Smooth muscle cell (in vitro differentiated cells): ENCODE measurements at regions not wholly inside any gene's neighbourhood (a gene's known extent, or its start where the extent isn't known, plus 50 kb on each side); places are given as distances from the start of the nearest gene placed in this dataset.

Experiments used
- DNase-seq: peaks from one replicate; lab custom pipeline; 2025; ENCODE audit not compliant: unreplicated experiment; lab: John Stamatoyannopoulos, UW
- H2AFZ ChIP-seq: fragments of 200-600 bp; sonication (generic); 2 replicates; pipeline ENCODE4 v1.6.0; 2016; ENCODE audit warnings: antibody characterized with exemption, low read depth, mild to moderate bottlenecking
- H3F3A ChIP-seq: fragments of 200-600 bp; sonication (generic); 2 replicates; pipeline ENCODE4 v1.6.0; 2017; ENCODE audit warnings: antibody characterized with exemption, low read depth
- H3K27ac ChIP-seq: fragments of 200-600 bp; sonication (generic); 2 replicates; pipeline ENCODE4 v1.5.1; 2016; ENCODE audit warnings: low read depth, mild to moderate bottlenecking
- H3K27me3 ChIP-seq: fragments of 200-600 bp; sonication (generic); 2 replicates; pipeline ENCODE4 v1.6.1; 2016; ENCODE audit warnings: low read depth, mild to moderate bottlenecking
- H3K36me3 ChIP-seq: fragments of 200-600 bp; sonication (generic); 2 replicates; pipeline ENCODE4 v1.5.1; 2016; ENCODE audit warnings: low read depth
- H3K4me1 ChIP-seq: fragments of 200-600 bp; sonication (generic); 2 replicates; pipeline ENCODE4 v1.5.1; 2016; ENCODE audit warnings: low read depth
- H3K4me2 ChIP-seq: fragments of 200-600 bp; sonication (generic); 2 replicates; pipeline ENCODE4 v1.6.0; 2016; ENCODE audit warnings: mild to moderate bottlenecking
- H3K4me3 ChIP-seq: fragments of 200-600 bp; sonication (generic); 2 replicates; pipeline ENCODE4 v1.5.1; 2016; ENCODE audit warnings: mild to moderate bottlenecking
- H3K79me2 ChIP-seq: fragments of 200-600 bp; sonication (generic); 2 replicates; pipeline ENCODE4 v1.6.0; 2016; ENCODE audit warnings: low read depth, mild to moderate bottlenecking
- H3K9ac ChIP-seq: fragments of 200-600 bp; sonication (generic); 2 replicates; pipeline ENCODE4 v1.6.0; 2016; ENCODE audit warnings: low read depth
- H3K9me3 ChIP-seq: fragments of 200-600 bp; sonication (generic); replicated peaks from 2 replicates; pipeline ENCODE4 v1.5.1; 2016; ENCODE audit warnings: low read depth
- H4K20me1 ChIP-seq: fragments of 200-600 bp; sonication (generic); 2 replicates; pipeline ENCODE4 v1.6.0; 2016; ENCODE audit warnings: low read depth
- WGBS: methylation state at CpG from one replicate; pipeline ENCODE4 v1.1.7; 2016; ENCODE audit warnings: low lambda C conversion rate; 5-methylcytosine and 5-hydroxymethylcytosine counted together
- TF ChIP-seq, protein P1 (sequence below): fragments of 200-600 bp; sonication (generic); IDR thresholded peaks from 2 replicates; pipeline ENCODE4 v1.5.1; 2017; ENCODE audit warnings: borderline replicate concordance, mild to moderate bottlenecking, antibody characterized with exemption; ENCODE audit not compliant: insufficient read depth, poor library complexity, severe bottlenecking

DNA sequence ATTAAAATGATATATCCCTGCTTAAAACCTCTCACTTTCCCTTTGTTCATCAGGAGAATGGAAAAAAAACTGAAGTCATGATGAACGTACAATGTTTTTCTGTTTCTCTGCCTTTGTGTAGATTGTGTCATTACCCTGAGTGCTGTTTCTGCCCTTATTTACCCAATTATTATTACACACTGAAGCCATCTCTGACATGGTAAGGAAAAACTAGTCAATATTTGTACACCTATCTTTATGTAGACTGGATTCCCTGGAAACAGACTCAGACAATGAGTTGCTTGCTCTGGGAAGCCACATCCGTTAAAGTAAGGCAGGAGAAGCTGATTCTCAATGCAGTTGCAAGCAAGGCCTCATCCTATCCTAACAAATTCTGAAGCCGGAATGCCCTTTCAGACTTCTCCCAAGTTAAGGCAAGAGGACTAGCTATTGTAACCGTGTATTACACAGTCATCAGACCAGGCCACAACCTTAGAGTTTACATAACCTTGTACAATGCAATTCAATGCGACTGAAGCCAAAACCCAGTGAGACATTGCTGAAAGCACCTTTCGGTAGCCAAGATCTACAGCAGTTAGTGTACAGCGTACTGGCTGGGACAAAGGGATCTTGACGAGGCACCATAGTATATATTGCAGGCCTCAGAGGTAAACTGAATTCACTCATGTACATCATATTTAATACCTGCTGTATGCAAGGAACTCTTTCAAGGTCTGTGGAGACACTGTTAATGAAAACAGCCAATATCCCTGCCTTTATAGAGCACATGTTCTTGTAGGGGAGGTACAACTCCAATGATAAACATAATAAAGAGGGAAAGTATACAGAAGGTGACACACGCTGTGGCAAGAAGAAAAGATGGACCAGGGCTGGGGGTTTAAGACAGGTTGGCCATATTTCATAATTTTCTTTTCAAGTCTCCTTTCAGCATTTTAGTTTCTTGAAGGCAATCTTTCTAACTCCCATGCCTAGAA is 1040.8 kb upstream of the SEMA6D start:
- Histone ChIP-seq H3K79me2 (no peaks in the 10 kb centered on the region), H3K4me2 (no peak overlapping the region), H3K4me1 (peaks cover 4% of the 10 kb centered on the region), H3K27me3 (no peaks in the 10 kb centered on the region), H2AFZ (no peak overlapping the region), H3K4me3 (no peak overlapping the region), H3K9ac (no peak overlapping the region), H3K9me3 (no peaks in the 10 kb centered on the region), H3K27ac (no peak overlapping the region), H3F3A (no peaks in the 10 kb centered on the region), H4K20me1 (no peaks in the 10 kb centered on the region), H3K36me3 (no peaks in the 10 kb centered on the region)
- DNase-seq = no peak
- TF ChIP-seq, protein P1, sequence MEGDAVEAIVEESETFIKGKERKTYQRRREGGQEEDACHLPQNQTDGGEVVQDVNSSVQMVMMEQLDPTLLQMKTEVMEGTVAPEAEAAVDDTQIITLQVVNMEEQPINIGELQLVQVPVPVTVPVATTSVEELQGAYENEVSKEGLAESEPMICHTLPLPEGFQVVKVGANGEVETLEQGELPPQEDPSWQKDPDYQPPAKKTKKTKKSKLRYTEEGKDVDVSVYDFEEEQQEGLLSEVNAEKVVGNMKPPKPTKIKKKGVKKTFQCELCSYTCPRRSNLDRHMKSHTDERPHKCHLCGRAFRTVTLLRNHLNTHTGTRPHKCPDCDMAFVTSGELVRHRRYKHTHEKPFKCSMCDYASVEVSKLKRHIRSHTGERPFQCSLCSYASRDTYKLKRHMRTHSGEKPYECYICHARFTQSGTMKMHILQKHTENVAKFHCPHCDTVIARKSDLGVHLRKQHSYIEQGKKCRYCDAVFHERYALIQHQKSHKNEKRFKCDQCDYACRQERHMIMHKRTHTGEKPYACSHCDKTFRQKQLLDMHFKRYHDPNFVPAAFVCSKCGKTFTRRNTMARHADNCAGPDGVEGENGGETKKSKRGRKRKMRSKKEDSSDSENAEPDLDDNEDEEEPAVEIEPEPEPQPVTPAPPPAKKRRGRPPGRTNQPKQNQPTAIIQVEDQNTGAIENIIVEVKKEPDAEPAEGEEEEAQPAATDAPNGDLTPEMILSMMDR = no peak
- 97% methylated on average over 9 of the region's 9 CpGs for whole genome bisulfite sequencing

DNA sequence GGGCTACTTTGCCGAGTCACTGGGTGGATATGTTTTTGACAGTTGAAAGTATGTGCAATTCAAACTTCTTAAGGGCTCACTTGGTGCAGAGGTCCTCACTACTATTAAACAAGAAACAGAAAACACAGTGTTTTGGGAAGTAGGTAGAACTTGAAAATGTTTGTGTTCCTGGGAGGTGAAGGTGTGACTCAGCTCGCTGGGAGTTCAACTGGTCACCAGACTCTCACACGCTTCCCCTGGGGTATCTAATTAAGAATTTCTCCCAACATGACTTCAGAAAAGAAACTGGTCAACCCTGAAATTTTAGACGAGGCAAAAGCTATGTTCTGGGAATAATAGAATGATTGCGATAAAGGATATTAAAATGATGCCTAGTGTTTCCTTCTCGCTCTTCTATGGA is 1039.8 kb upstream of the SEMA6D start:
- H3K4me1 ChIP-seq = no peaks in the 10 kb centered on the region
- H3K36me3 ChIP-seq = no peaks in the 10 kb centered on the region
- no peak overlapping the region for H3K4me2 ChIP-seq
- no peaks in the 10 kb centered on the region for H3F3A ChIP-seq
- no peaks in the 10 kb centered on the region for H3K9me3 ChIP-seq
- H3K27ac ChIP-seq = no peak overlapping the region
- H4K20me1 ChIP-seq = no peaks in the 10 kb centered on the region
- no peak overlapping the region for H3K9ac ChIP-seq
- WGBS = 92% methylated on average over 6 of the region's 6 CpGs
- no peak overlapping the region for H2AFZ ChIP-seq
- no peak overlapping the region for H3K4me3 ChIP-seq
- no peaks in the 10 kb centered on the region for H3K79me2 ChIP-seq
- no peak for DNase-seq
- H3K27me3 ChIP-seq = no peaks in the 10 kb centered on the region
- TF ChIP-seq, protein P1 = no peak

DNA sequence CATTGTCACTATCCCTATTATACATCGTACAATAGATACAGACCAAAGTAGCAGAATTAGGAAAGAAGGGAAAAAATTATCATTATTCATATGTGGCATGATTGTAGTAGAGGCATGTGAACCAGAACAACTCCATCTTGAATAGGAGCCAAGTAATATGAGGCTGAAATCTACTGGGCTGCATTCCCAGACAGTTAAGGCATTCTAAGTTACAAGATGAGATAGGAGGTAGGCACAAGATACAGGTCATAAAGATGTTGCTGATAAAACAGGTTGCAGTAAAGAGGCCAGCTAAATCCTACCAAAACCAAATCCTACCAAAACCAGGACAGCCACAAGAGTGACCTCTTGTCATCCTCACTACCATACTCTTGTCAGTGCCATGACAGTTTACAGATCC is 1035.4 kb upstream of the SEMA6D start:
- no peak overlapping the region for H3K4me3 ChIP-seq
- H3K9me3 ChIP-seq = no peaks in the 10 kb centered on the region
- no peaks in the 10 kb centered on the region for H3F3A ChIP-seq
- no peaks in the 10 kb centered on the region for H3K36me3 ChIP-seq
- H3K9ac ChIP-seq = no peak overlapping the region
- no peaks in the 10 kb centered on the region for H3K79me2 ChIP-seq
- no peaks in the 10 kb centered on the region for H4K20me1 ChIP-seq
- no peak for DNase-seq
- H3K4me2 ChIP-seq = no peak overlapping the region
- WGBS = 95% methylated on average over 1 of the region's 1 CpG
- TF ChIP-seq, protein P1 = no peak
- H3K27me3 ChIP-seq = no peaks in the 10 kb centered on the region
- H2AFZ ChIP-seq = no peak overlapping the region
- H3K4me1 ChIP-seq = no peaks in the 10 kb centered on the region
- no peak overlapping the region for H3K27ac ChIP-seq
